ENCODE measurements at regions not wholly inside any gene's neighbourhood (a gene's known extent, or its start where the extent isn't known, plus 50 kb on each side); places are given as distances from the start of the nearest gene placed in this dataset.

DNA sequence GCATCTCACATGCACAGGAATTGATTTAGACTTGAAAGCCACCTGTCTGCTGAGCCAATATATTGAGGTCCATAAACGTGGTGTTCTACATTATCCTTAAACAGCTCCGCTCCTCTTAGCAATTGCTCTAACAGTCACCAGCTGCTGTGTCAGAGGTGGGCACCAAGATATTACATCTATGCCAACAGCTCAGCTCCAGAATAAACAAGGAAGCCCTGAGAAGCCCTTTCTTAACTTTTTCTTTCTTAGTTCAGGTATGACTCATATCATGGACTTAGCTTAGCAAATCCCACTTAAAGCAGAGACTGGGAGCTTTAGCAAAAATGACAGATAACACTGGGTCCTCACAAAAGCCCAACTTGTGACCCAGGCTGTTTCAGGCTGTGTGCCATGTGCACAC, 436.6 kb downstream of the IRS1 start:
- no peak overlapping the region for H3K27ac ChIP-seq (replicated peaks)
- H3K27me3 ChIP-seq (ENCODE audit: low read depth) = no peaks in the 10 kb centered on the region
- peaks cover 4% of the 10 kb centered on the region for H3K9me3 ChIP-seq (replicated peaks)
- no peak overlapping the region for H3K4me3 ChIP-seq
- intact Hi-C loops (cut with micrococcal nuclease) = no loop called here
- TF ChIP-seq, protein P1, sequence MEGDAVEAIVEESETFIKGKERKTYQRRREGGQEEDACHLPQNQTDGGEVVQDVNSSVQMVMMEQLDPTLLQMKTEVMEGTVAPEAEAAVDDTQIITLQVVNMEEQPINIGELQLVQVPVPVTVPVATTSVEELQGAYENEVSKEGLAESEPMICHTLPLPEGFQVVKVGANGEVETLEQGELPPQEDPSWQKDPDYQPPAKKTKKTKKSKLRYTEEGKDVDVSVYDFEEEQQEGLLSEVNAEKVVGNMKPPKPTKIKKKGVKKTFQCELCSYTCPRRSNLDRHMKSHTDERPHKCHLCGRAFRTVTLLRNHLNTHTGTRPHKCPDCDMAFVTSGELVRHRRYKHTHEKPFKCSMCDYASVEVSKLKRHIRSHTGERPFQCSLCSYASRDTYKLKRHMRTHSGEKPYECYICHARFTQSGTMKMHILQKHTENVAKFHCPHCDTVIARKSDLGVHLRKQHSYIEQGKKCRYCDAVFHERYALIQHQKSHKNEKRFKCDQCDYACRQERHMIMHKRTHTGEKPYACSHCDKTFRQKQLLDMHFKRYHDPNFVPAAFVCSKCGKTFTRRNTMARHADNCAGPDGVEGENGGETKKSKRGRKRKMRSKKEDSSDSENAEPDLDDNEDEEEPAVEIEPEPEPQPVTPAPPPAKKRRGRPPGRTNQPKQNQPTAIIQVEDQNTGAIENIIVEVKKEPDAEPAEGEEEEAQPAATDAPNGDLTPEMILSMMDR (IDR thresholded peaks at IDR 0.05; ENCODE audit: borderline replicate concordance) = no peak
- no peak for DNase-seq
- no peaks in the 10 kb centered on the region for H3K36me3 ChIP-seq
- H3K4me1 ChIP-seq = no peaks in the 10 kb centered on the region

- intact Hi-C loops (cut with micrococcal nuclease) = no loop called here
- no peaks in the 10 kb centered on the region for H3K36me3 ChIP-seq
- peaks cover 4% of the 10 kb centered on the region for H3K9me3 ChIP-seq (replicated peaks)
- TF ChIP-seq, protein P1 (IDR thresholded peaks at IDR 0.05; ENCODE audit: borderline replicate concordance) = no peak
- H3K27ac ChIP-seq (replicated peaks) = no peak overlapping the region
- H3K4me1 ChIP-seq = no peaks in the 10 kb centered on the region
- no peaks in the 10 kb centered on the region for H3K27me3 ChIP-seq (ENCODE audit: low read depth)
- no peak for DNase-seq
- no peak overlapping the region for H3K4me3 ChIP-seq
These were observed 439.0 kb downstream of the IRS1 start for GRCh38 chr2:226360658-226361057.

DNA sequence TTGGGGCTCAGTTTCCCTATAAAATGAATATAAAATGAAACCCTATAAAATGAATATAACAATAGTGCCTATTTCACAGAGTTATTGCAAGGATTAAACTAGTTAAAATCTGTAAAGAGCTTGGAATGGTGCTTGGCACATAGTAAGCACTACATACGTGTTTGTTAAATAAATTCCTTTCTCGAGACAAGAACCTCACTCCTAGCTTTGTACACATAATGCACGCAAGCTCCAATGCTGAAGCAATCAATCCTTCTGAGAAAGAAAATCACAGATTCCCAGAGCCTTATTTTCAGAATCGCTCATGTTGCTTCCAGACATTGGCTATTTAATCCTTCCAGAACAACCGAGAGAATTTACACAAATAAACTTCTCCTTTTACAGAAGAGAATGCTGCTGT, 440.9 kb downstream of the IRS1 start:
- Histone ChIP-seq H3K27ac (replicated peaks) (no peak overlapping the region), H3K4me1 (peaks cover 3% of the 10 kb centered on the region), H3K4me3 (no peak overlapping the region), H3K36me3 (no peaks in the 10 kb centered on the region), H3K9me3 (replicated peaks) (peaks cover 4% of the 10 kb centered on the region), H3K27me3 (ENCODE audit: low read depth) (no peaks in the 10 kb centered on the region)
- DNase-seq = no peak
- intact Hi-C loops (cut with micrococcal nuclease) = no loop called here
- TF ChIP-seq, protein P1 (IDR thresholded peaks at IDR 0.05; ENCODE audit: borderline replicate concordance) = no peak

GRCh38 chr2:226357816-226358215, 441.8 kb downstream of the IRS1 start:
- H3K36me3 ChIP-seq = no peaks in the 10 kb centered on the region
- H3K4me3 ChIP-seq = no peak overlapping the region
- no peak for DNase-seq
- peaks cover 11% of the 10 kb centered on the region for H3K4me1 ChIP-seq
- H3K9me3 ChIP-seq (replicated peaks) = peaks cover 4% of the 10 kb centered on the region
- TF ChIP-seq, protein P1 (IDR thresholded peaks at IDR 0.05; ENCODE audit: borderline replicate concordance) = no peak
- intact Hi-C loops (cut with micrococcal nuclease) = no loop called here
- H3K27ac ChIP-seq (replicated peaks) = no peak overlapping the region
- H3K27me3 ChIP-seq (ENCODE audit: low read depth) = no peaks in the 10 kb centered on the region

DNA sequence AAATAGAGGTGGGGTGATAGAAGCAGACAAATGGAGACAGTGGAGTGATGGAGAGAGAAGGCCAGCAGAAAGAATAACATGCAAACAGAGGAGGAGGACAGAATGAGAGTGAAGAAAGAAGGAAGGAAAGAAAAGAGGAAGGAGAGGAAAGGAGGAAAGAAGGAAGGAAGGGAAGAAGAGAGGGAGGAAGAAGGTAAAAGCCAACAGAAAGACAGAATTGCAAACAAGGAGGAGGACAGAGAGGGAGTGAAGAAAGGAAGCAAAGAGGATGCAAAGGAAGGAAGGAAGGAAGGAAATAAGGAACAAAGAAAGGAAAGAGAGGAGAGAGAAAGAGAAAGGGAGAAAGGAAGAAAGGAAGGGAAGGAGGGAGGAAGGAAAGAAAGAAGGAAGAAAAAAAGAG, 444.0 kb downstream of the IRS1 start:
- Histone ChIP-seq H3K4me3 (no peak overlapping the region), H3K9me3 (replicated peaks) (no peaks in the 10 kb centered on the region), H3K27ac (replicated peaks) (no peak overlapping the region), H3K27me3 (ENCODE audit: low read depth) (no peaks in the 10 kb centered on the region), H3K36me3 (no peaks in the 10 kb centered on the region), H3K4me1 (peaks cover 13% of the 10 kb centered on the region)
- DNase-seq = no peak
- TF ChIP-seq, protein P1 (IDR thresholded peaks at IDR 0.05; ENCODE audit: borderline replicate concordance) = no peak
- intact Hi-C loops (cut with micrococcal nuclease) = no loop called here

GRCh38 chr2:226354434-226354833, 445.2 kb downstream of the IRS1 start:
- no peak overlapping the region for H3K27ac ChIP-seq (replicated peaks)
- intact Hi-C loops (cut with micrococcal nuclease) = no loop called here
- H3K27me3 ChIP-seq (ENCODE audit: low read depth) = no peaks in the 10 kb centered on the region
- no peak overlapping the region for H3K4me3 ChIP-seq
- H3K9me3 ChIP-seq (replicated peaks) = no peaks in the 10 kb centered on the region
- peaks cover 13% of the 10 kb centered on the region for H3K4me1 ChIP-seq
- TF ChIP-seq, protein P1 (IDR thresholded peaks at IDR 0.05; ENCODE audit: borderline replicate concordance) = no peak
- H3K36me3 ChIP-seq = no peaks in the 10 kb centered on the region
- DNase-seq = no peak

All from left ventricle myocardium inferior (tissue), 1 donor.